Pancreas (tissue), 10 donors: ENCODE measurements at regions not wholly inside any gene's neighbourhood (a gene's known extent, or its start where the extent isn't known, plus 50 kb on each side); places are given as distances from the start of the nearest gene placed in this dataset.

Experiments used
- ATAC-seq, 4 donors: fragments of 200-7000 bp; cut with Tn5 transposase; one replicate each; pipeline versions ENCODE4 v1.8.0 to v1.9.1; 2020; ENCODE audit warnings: mild to moderate bottlenecking in 4 of 4, moderate library complexity in 4 of 4
- DNase-seq, 6 donors: peaks; one replicate each; pipeline ENCODE4 v3.0.0-alpha.2; 2020
- FAIRE-seq: peaks from 2 replicates; lab custom pipeline; 2012; peaks lifted over from hg19 to GRCh38; lab: Jason Lieb, UNC
- H3K27ac ChIP-seq, 4 donors: fragments of 200-600 bp; sonication (generic); 1 replicate in 3 of 4; 2 replicates in 1 of 4; pipeline versions ENCODE4 v1.5.0 to v1.8.0; 2020
- H3K27me3 ChIP-seq, 4 donors: fragments of 200-600 bp; one replicate each; pipeline ENCODE4 v1.8.0; 2021
- H3K36me3 ChIP-seq, 3 donors: fragments of 200-600 bp; sonication (generic) in 1 of 3; one replicate each; pipeline versions ENCODE4 v1.5.0 to v1.8.0; 2020 to 2021
- H3K4me1 ChIP-seq, 3 donors: fragments of 200-600 bp; one replicate each; pipeline ENCODE4 v1.8.0; 2021
- H3K4me3 ChIP-seq, 4 donors: fragments of 200-600 bp; sonication (generic) in 2 of 4; one replicate each; pipeline versions ENCODE4 v1.5.0 to v1.8.0; 2020 to 2021
- H3K9me3 ChIP-seq, 4 donors: fragments of 200-600 bp; one replicate each; pipeline ENCODE4 v1.8.0; 2021
- WGBS, 2 donors: extraction: QIAGEN DNeasy Blood & Tissue Kit; methylation state at CpG; one replicate each; pipeline ENCODE4 v1.1.7; 2013; 5-methylcytosine and 5-hydroxymethylcytosine counted together
- intact Hi-C, 3 donors: fragments of 100-400 bp; cut with DNase I; formaldehyde crosslinking; loops; one replicate each; pipeline versions ENCODE4 v1.11.1 to v1.14.2; 2022
- TF ChIP-seq, protein P1 (sequence below), 4 donors: fragments of 200-600 bp; sonication (generic) in 3 of 4; IDR thresholded peaks; one replicate each; pipeline versions ENCODE4 v1.5.0 to v1.8.0; 2021; ENCODE audit warnings: antibody characterized with exemption in 4 of 4
- donor health status: healthy with polysubstance abuse.
- donor health status: DM: no; HTN: no; CAD: no; lungs with moderate emphysema.
- donor health status: DM: no; HTN: no; CAD: no.
- donor health status: control.
- donor health status: control.
- donor health status: Bipolar disorder and iron deficiency.
- donor health status: DM: yes; HTN: yes; CAD: no.
- donor health status: DM: no; HTN: no; CAD: no.
- donor health status: DM: no; HTN: no; CAD: no.
- donor health status: DM: yes; HTN: yes; CAD: no.

GRCh38 chr1:234944439-234945344 lies 183.9 kb downstream of the TOMM20 start:
- TF ChIP-seq, protein P1, sequence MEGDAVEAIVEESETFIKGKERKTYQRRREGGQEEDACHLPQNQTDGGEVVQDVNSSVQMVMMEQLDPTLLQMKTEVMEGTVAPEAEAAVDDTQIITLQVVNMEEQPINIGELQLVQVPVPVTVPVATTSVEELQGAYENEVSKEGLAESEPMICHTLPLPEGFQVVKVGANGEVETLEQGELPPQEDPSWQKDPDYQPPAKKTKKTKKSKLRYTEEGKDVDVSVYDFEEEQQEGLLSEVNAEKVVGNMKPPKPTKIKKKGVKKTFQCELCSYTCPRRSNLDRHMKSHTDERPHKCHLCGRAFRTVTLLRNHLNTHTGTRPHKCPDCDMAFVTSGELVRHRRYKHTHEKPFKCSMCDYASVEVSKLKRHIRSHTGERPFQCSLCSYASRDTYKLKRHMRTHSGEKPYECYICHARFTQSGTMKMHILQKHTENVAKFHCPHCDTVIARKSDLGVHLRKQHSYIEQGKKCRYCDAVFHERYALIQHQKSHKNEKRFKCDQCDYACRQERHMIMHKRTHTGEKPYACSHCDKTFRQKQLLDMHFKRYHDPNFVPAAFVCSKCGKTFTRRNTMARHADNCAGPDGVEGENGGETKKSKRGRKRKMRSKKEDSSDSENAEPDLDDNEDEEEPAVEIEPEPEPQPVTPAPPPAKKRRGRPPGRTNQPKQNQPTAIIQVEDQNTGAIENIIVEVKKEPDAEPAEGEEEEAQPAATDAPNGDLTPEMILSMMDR (IDR thresholded peaks at IDR 0.05): no peak
- ATAC-seq (peak in 1 of 4 donors; percentile 54), DNase-seq (no peak), FAIRE-seq (no peak)
- H3K27me3 ChIP-seq: no peaks in the 10 kb centered on the region
- no peak overlapping the region for H3K4me3 ChIP-seq
- WGBS, 2 donors: 80 to 88% methylated on average over 6 of the region's 6 CpGs
- H3K4me1 ChIP-seq: no peaks in the 10 kb centered on the region
- no peak overlapping the region for H3K27ac ChIP-seq
- H3K36me3 ChIP-seq: no peaks in the 10 kb centered on the region
- intact Hi-C loops: no loop called here
- no peaks in the 10 kb centered on the region for H3K9me3 ChIP-seq

- Histone ChIP-seq H3K27ac (no peak overlapping the region), H3K4me3 (no peak overlapping the region), H3K27me3 (no peaks in the 10 kb centered on the region), H3K4me1 (no peaks in the 10 kb centered on the region), H3K36me3 (no peaks in the 10 kb centered on the region), H3K9me3 (no peaks in the 10 kb centered on the region)
- DNase-seq: peak in 1 of 6 donors; percentile 16
- peak in 1 of 4 donors; percentile 36 for ATAC-seq
- 55 to 57% methylated on average over 7 of the region's 7 CpGs for WGBS, 2 donors
- intact Hi-C loops: no loop called here
- TF ChIP-seq, protein P1 (IDR thresholded peaks at IDR 0.05): no peak
- FAIRE-seq: no peak
Measured at GRCh38 chr1:234943836-234944402, 184.7 kb downstream of the TOMM20 start.

DNA sequence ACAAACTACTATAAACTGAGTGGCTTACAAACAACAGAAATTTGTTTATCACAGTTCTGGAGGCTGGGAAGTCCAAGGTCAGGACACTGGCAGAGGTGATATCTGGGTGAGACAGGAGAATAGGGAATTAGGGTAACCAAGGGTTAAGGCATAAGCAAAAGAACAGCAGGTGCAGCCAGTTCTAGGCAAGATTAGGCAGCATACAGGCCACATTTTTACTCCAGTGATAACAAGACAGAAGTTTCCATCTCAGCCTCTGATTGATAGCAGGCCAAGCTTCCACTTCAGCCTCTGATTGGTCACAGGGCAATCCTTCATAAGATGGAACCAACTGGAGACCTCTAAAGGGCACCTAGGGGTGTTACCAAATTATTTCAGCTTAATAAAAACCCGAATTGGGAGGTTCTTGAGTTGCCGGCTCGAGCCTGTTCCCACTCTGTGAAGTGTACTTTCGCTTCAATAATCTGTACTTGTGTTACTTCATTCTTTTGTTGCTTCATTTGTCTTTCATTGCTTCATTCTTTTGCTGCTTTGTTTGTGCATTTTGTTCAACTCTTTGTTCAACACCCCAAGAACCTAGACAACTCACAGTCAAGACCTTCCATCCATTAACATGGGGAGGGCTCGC lies 185.6 kb downstream of the TOMM20 start:
- no peaks in the 10 kb centered on the region for H3K9me3 ChIP-seq
- no peaks in the 10 kb centered on the region for H3K27me3 ChIP-seq
- no peak overlapping the region for H3K27ac ChIP-seq
- H3K4me1 ChIP-seq: no peaks in the 10 kb centered on the region
- TF ChIP-seq, protein P1 (IDR thresholded peaks at IDR 0.05): no peak
- 53 to 59% methylated on average over 5 of the region's 5 CpGs for WGBS, 2 donors
- ATAC-seq: peak in 2 of 4 donors; percentile 40
- no peak overlapping the region for H3K4me3 ChIP-seq
- intact Hi-C loops: no loop called here
- DNase-seq: peak in 1 of 6 donors; percentile 9
- FAIRE-seq: no peak
- H3K36me3 ChIP-seq: no peaks in the 10 kb centered on the region

GRCh38 chr1:234942012-234942332 lies 186.7 kb downstream of the TOMM20 start:
- intact Hi-C loops: no loop called here
- 81% methylated on average over 4 of the region's 4 CpGs for WGBS, 2 donors
- DNase-seq (peak in 1 of 6 donors; percentile 5), ATAC-seq (no peak), FAIRE-seq (no peak)
- Histone ChIP-seq H3K27me3 (no peaks in the 10 kb centered on the region), H3K4me3 (no peak overlapping the region), H3K27ac (no peak overlapping the region), H3K9me3 (no peaks in the 10 kb centered on the region), H3K4me1 (no peaks in the 10 kb centered on the region), H3K36me3 (no peaks in the 10 kb centered on the region)
- TF ChIP-seq, protein P1 (IDR thresholded peaks at IDR 0.05): no peak
